K562 (cell line): ENCODE measurements at regions not wholly inside any gene's neighbourhood (a gene's known extent, or its start where the extent isn't known, plus 50 kb on each side); places are given as distances from the start of the nearest gene placed in this dataset.

Source experiments
- CHD2 ChIP-seq: IDR thresholded peaks from 2 replicates; pipeline ENCODE4 v1.6.1; 2011; ENCODE audit warnings: low read depth, low read length
- EP300 ChIP-seq: IDR thresholded peaks from 2 replicates; pipeline ENCODE4 v1.6.1; 2012; ENCODE audit warnings: low read length, improper control_type of control experiment
- FOXJ3 ChIP-seq: sonication (generic); formaldehyde crosslinking; IDR thresholded peaks from 2 replicates; pipeline ENCODE4 v1.4.0; 2020; ENCODE audit warnings: mild to moderate bottlenecking, missing genetic modification reagents
- MTF1 ChIP-seq: fragments of 250-450 bp; sonication (Bioruptor Pico); IDR thresholded peaks from 2 replicates; pipeline ENCODE4 v1.9.0; 2021; ENCODE audit warnings: moderate library complexity, mild to moderate bottlenecking, inconsistent platforms, borderline replicate concordance
- NFIC ChIP-seq: fragments of 450-650 bp; IDR thresholded peaks from 2 replicates; pipeline ENCODE4 v1.6.1; 2017; ENCODE audit warnings: mild to moderate bottlenecking, inconsistent platforms
- RBM15 ChIP-seq: fragments of 200-400 bp; formaldehyde crosslinking; IDR thresholded peaks from 2 replicates; pipeline ENCODE4 v1.6.1; 2018; ENCODE audit warnings: mild to moderate bottlenecking, low read length, moderate library complexity; ENCODE audit not compliant: insufficient read depth
- TEAD1 ChIP-seq, 2 experiments: fragments of 450-650 bp in 1 of 2; sonication (generic) in 1 of 2; formaldehyde crosslinking; IDR thresholded peaks; 2 replicates each; pipeline versions ENCODE4 v1.4.0 to v1.8.0; 2020 to 2022; ENCODE audit warnings: mild to moderate bottlenecking in 2 of 2, missing genetic modification reagents in 1 of 2
- ZNF133 ChIP-seq: fragments of 250-450 bp; sonication (Bioruptor Pico); IDR thresholded peaks from 2 replicates; pipeline ENCODE4 v1.4.0; 2020; ENCODE audit warnings: mild to moderate bottlenecking
- ZNF274 ChIP-seq: IDR thresholded peaks from 2 replicates; pipeline ENCODE4 v1.6.1; 2011; ENCODE audit warnings: low read depth, mild to moderate bottlenecking, low read length, moderate library complexity, borderline replicate concordance
- TF ChIP-seq, protein P1 (sequence below), 3 experiments: IDR thresholded peaks in 2 of 3; conservative IDR thresholded peaks in 1 of 3; 2 replicates each; pipeline ENCODE4 v1.5.1; 2011 to 2012; ENCODE audit warnings: low read length in 3 of 3, mild to moderate bottlenecking in 3 of 3, control low read depth in 2 of 3, improper control_type of control experiment in 1 of 3, inconsistent platforms in 1 of 3, low read depth in 1 of 3, mixed read lengths in 1 of 3, moderate library complexity in 1 of 3; ENCODE audit not compliant: insufficient read depth in 2 of 3

DNA sequence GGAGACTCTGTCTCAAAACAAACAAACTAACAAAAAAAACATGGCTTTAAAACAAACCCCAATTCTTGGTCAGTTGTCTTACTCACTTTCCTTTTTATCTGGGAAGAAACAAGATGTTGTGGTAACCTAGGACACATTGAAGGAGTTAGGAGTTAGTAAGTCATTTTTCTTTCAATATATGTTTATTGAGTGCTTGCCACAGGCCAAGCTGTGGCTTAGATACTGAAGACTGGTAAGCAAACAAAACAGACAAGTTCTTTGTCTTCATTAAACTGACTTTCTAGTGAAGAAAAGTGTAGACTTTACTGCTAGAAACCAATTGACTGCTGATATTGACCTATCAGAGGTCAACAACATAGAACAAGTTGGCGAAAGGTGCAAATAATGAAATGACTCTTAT is 1228.3 kb upstream of the FAM98A start:
- TF ChIP-seq TEAD1 (CRISPR knock-in tag; IDR thresholded peaks at IDR 0.05) (no peak), FOXJ3 (CRISPR knock-in tag) (no peak), RBM15 (no peak), ZNF133 (no peak), ZNF274 (no peak), NFIC (no peak), EP300 (no peak), CHD2 (no peak), MTF1 (CRISPR knock-in tag) (no peak)
- TF ChIP-seq, protein P1, sequence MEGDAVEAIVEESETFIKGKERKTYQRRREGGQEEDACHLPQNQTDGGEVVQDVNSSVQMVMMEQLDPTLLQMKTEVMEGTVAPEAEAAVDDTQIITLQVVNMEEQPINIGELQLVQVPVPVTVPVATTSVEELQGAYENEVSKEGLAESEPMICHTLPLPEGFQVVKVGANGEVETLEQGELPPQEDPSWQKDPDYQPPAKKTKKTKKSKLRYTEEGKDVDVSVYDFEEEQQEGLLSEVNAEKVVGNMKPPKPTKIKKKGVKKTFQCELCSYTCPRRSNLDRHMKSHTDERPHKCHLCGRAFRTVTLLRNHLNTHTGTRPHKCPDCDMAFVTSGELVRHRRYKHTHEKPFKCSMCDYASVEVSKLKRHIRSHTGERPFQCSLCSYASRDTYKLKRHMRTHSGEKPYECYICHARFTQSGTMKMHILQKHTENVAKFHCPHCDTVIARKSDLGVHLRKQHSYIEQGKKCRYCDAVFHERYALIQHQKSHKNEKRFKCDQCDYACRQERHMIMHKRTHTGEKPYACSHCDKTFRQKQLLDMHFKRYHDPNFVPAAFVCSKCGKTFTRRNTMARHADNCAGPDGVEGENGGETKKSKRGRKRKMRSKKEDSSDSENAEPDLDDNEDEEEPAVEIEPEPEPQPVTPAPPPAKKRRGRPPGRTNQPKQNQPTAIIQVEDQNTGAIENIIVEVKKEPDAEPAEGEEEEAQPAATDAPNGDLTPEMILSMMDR (IDR thresholded peaks at IDR 0.05 in 2 of 3, conservative IDR thresholded peaks at IDR 0.05 in 1 of 3; ENCODE audit: insufficient read depth in 2 of 3, low read depth in 1 of 3, low read length in 3 of 3) = no peak
